Liver (tissue), 8 donors: ENCODE measurements at regions not wholly inside any gene's neighbourhood (a gene's known extent, or its start where the extent isn't known, plus 50 kb on each side); places are given as distances from the start of the nearest gene placed in this dataset.

Experiments used
- DNase-seq: peaks from one replicate; pipeline ENCODE4 v3.0.0-alpha.2; 2017; ENCODE audit warnings: low spot score
- H3K27ac ChIP-seq, 2 donors: one replicate each; pipeline ENCODE4 v1.7.0; 2013; ENCODE audit warnings: inconsistent platforms in 2 of 2, low read length in 2 of 2, control low read depth in 1 of 2, low read depth in 1 of 2, mild to moderate bottlenecking in 1 of 2
- H3K27me3 ChIP-seq, 4 donors: one replicate each; pipeline versions ENCODE4 v1.6.1 to v1.7.0; 2013; ENCODE audit warnings: low read length in 3 of 4, inconsistent platforms in 1 of 4, mild to moderate bottlenecking in 1 of 4, moderate library complexity in 1 of 4; ENCODE audit not compliant: control insufficient read depth in 4 of 4, insufficient read depth in 4 of 4
- H3K36me3 ChIP-seq, 4 donors: one replicate each; pipeline versions ENCODE4 v1.6.1 to v1.7.0; 2013; ENCODE audit warnings: low read length in 3 of 4, mild to moderate bottlenecking in 3 of 4, low read depth in 1 of 4, moderate library complexity in 1 of 4; ENCODE audit not compliant: control insufficient read depth in 4 of 4, insufficient read depth in 3 of 4
- H3K4me1 ChIP-seq, 4 donors: one replicate each; pipeline versions ENCODE4 v1.6.1 to v1.7.0; 2013; ENCODE audit warnings: low read length in 3 of 4, mild to moderate bottlenecking in 3 of 4, moderate library complexity in 1 of 4; ENCODE audit not compliant: control insufficient read depth in 4 of 4, insufficient read depth in 4 of 4
- H3K4me3 ChIP-seq, 3 donors: one replicate each; pipeline versions ENCODE4 v1.6.1 to v1.7.0; 2013; ENCODE audit warnings: low read length in 3 of 3, control low read depth in 1 of 3, low read depth in 1 of 3, mild to moderate bottlenecking in 1 of 3
- H3K9ac ChIP-seq, 2 donors: one replicate each; pipeline ENCODE4 v1.7.0; 2013; ENCODE audit warnings: low read length in 2 of 2, mild to moderate bottlenecking in 2 of 2, moderate library complexity in 2 of 2, control low read depth in 1 of 2, low read depth in 1 of 2
- H3K9me3 ChIP-seq, 4 donors: one replicate each; pipeline versions ENCODE4 v1.6.1 to v1.7.0; 2013; ENCODE audit warnings: low read length in 3 of 4; ENCODE audit not compliant: control insufficient read depth in 4 of 4
- EGR1 ChIP-seq, 2 donors: IDR thresholded peaks; 2 replicates each; pipeline ENCODE4 v1.6.1; 2016 to 2018; ENCODE audit warnings: antibody characterized with exemption in 2 of 2, low read depth in 2 of 2
- FOXA1 ChIP-seq: IDR thresholded peaks from 2 replicates; pipeline ENCODE4 v1.6.1; 2016; ENCODE audit warnings: antibody characterized with exemption
- GABPA ChIP-seq, 2 donors: IDR thresholded peaks in 1 of 2; conservative IDR thresholded peaks in 1 of 2; 2 replicates each; pipeline ENCODE4 v1.6.1; 2016; ENCODE audit warnings: antibody characterized with exemption in 2 of 2, mild to moderate bottlenecking in 1 of 2, moderate library complexity in 1 of 2
- HNF4A ChIP-seq, 2 donors: conservative IDR thresholded peaks; 2 replicates each; pipeline ENCODE4 v1.6.1; 2016; ENCODE audit warnings: antibody characterized with exemption in 2 of 2, mild to moderate bottlenecking in 2 of 2
- HNF4G ChIP-seq: IDR thresholded peaks from 2 replicates; pipeline ENCODE4 v1.6.1; 2016; ENCODE audit warnings: antibody characterized with exemption
- JUND ChIP-seq, 2 donors: IDR thresholded peaks; 2 replicates each; pipeline ENCODE4 v1.6.1; 2016; ENCODE audit warnings: antibody characterized with exemption in 2 of 2
- NR2F2 ChIP-seq: IDR thresholded peaks from 2 replicates; pipeline ENCODE4 v1.6.1; 2016; ENCODE audit warnings: antibody characterized with exemption
- RAD21 ChIP-seq, 2 donors: IDR thresholded peaks; 2 replicates each; pipeline ENCODE4 v1.6.1; 2016; ENCODE audit warnings: antibody characterized with exemption in 2 of 2, mild to moderate bottlenecking in 2 of 2
- RXRA ChIP-seq, 2 donors: IDR thresholded peaks; 2 replicates each; pipeline ENCODE4 v1.6.1; 2017 to 2018; ENCODE audit warnings: antibody characterized with exemption in 2 of 2, mild to moderate bottlenecking in 1 of 2
- SP1 ChIP-seq: IDR thresholded peaks from 2 replicates; pipeline ENCODE4 v1.6.1; 2018; ENCODE audit warnings: antibody characterized with exemption, mild to moderate bottlenecking
- TAF1 ChIP-seq: conservative IDR thresholded peaks from 2 replicates; pipeline ENCODE4 v1.6.1; 2016; ENCODE audit warnings: antibody characterized with exemption, mild to moderate bottlenecking
- YY1 ChIP-seq: IDR thresholded peaks from 2 replicates; pipeline ENCODE4 v1.6.1; 2016; ENCODE audit warnings: antibody characterized with exemption, mild to moderate bottlenecking
- WGBS: extraction: QIAGEN DNeasy Blood & Tissue Kit; methylation state at CpG from one replicate; pipeline ENCODE4 v1.1.7; 2013; 5-methylcytosine and 5-hydroxymethylcytosine counted together
- TF ChIP-seq, protein P1 (sequence below): fragments of 150-350 bp; IDR thresholded peaks from 2 replicates; pipeline ENCODE4 v1.5.1; 2017; ENCODE audit warnings: improper control_type of control experiment, low read depth, low read length; ENCODE audit not compliant: missing input control
- TF ChIP-seq, protein P2 (sequence below): IDR thresholded peaks from 2 replicates; pipeline ENCODE4 v1.6.1; 2016; ENCODE audit warnings: antibody characterized with exemption, mild to moderate bottlenecking
- TF ChIP-seq, protein P3 (sequence below): IDR thresholded peaks from 2 replicates; pipeline ENCODE4 v1.6.1; 2016; ENCODE audit warnings: antibody characterized with exemption
- TF ChIP-seq, protein P4 (sequence below): IDR thresholded peaks from 2 replicates; pipeline ENCODE4 v1.6.1; 2016; ENCODE audit warnings: antibody characterized with exemption
- TF ChIP-seq, protein P5 (sequence below): IDR thresholded peaks from 2 replicates; pipeline ENCODE4 v1.6.1; 2016; ENCODE audit warnings: antibody characterized with exemption
- donor health status: healthy.
- donor health status: healthy.
- donor health status: healthy.
- donor health status: healthy.
- donor health status: healthy.

DNA sequence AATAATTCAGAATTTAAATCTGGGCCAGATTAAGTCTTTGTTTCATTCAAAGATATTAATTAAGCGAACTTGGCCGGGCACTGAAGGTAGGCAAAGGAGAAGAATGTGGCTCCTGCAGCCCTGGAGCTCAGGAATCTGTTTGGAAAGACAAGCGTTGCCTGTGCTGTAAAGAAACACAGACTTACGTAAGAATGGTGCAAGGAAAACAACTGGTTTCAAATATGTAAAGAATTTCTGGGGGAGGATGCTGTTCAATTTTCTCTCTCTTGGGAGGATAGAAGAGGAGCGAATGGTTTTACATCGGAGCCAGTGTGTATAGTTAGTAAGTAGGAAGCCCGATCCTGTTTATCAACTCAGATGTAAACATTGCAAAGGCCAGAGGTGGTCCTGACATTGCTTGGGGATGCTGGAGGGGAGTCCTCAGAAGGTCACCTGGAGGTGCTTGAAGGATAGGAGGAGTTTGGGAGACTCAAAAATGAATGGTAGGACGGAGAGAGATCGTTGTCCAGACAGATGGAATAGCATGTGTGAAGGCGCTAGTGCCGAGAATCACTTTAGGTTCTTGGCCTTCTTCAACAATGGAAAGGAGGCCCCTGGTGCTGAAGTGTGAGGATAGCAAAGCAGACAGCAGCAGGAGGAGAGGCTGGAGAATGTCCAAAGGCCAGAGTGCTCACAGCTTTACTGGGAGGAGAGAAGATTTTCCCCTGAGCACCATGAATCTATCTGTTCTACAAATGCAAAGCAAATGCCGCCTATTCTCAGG, 456.1 kb downstream of the LPIN1 start:
- no peak for TF ChIP-seq GABPA (IDR thresholded peaks at IDR 0.05 in 1 of 2, conservative IDR thresholded peaks at IDR 0.05 in 1 of 2)
- TF ChIP-seq YY1: no peak
- TF ChIP-seq JUND (IDR thresholded peaks at IDR 0.05): no peak
- TF ChIP-seq SP1: no peak
- no peak for TF ChIP-seq RAD21 (IDR thresholded peaks at IDR 0.05)
- TF ChIP-seq TAF1: no peak
- TF ChIP-seq, protein P1, sequence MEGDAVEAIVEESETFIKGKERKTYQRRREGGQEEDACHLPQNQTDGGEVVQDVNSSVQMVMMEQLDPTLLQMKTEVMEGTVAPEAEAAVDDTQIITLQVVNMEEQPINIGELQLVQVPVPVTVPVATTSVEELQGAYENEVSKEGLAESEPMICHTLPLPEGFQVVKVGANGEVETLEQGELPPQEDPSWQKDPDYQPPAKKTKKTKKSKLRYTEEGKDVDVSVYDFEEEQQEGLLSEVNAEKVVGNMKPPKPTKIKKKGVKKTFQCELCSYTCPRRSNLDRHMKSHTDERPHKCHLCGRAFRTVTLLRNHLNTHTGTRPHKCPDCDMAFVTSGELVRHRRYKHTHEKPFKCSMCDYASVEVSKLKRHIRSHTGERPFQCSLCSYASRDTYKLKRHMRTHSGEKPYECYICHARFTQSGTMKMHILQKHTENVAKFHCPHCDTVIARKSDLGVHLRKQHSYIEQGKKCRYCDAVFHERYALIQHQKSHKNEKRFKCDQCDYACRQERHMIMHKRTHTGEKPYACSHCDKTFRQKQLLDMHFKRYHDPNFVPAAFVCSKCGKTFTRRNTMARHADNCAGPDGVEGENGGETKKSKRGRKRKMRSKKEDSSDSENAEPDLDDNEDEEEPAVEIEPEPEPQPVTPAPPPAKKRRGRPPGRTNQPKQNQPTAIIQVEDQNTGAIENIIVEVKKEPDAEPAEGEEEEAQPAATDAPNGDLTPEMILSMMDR: no peak
- no peak for TF ChIP-seq EGR1 (IDR thresholded peaks at IDR 0.05; ENCODE audit: low read depth in 2 of 2)
- TF ChIP-seq, protein P2, sequence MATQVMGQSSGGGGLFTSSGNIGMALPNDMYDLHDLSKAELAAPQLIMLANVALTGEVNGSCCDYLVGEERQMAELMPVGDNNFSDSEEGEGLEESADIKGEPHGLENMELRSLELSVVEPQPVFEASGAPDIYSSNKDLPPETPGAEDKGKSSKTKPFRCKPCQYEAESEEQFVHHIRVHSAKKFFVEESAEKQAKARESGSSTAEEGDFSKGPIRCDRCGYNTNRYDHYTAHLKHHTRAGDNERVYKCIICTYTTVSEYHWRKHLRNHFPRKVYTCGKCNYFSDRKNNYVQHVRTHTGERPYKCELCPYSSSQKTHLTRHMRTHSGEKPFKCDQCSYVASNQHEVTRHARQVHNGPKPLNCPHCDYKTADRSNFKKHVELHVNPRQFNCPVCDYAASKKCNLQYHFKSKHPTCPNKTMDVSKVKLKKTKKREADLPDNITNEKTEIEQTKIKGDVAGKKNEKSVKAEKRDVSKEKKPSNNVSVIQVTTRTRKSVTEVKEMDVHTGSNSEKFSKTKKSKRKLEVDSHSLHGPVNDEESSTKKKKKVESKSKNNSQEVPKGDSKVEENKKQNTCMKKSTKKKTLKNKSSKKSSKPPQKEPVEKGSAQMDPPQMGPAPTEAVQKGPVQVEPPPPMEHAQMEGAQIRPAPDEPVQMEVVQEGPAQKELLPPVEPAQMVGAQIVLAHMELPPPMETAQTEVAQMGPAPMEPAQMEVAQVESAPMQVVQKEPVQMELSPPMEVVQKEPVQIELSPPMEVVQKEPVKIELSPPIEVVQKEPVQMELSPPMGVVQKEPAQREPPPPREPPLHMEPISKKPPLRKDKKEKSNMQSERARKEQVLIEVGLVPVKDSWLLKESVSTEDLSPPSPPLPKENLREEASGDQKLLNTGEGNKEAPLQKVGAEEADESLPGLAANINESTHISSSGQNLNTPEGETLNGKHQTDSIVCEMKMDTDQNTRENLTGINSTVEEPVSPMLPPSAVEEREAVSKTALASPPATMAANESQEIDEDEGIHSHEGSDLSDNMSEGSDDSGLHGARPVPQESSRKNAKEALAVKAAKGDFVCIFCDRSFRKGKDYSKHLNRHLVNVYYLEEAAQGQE: no peak
- no peak for TF ChIP-seq HNF4A (conservative IDR thresholded peaks at IDR 0.05)
- TF ChIP-seq, protein P3, sequence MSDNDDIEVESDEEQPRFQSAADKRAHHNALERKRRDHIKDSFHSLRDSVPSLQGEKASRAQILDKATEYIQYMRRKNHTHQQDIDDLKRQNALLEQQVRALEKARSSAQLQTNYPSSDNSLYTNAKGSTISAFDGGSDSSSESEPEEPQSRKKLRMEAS: no peak
- TF ChIP-seq, protein P4, sequence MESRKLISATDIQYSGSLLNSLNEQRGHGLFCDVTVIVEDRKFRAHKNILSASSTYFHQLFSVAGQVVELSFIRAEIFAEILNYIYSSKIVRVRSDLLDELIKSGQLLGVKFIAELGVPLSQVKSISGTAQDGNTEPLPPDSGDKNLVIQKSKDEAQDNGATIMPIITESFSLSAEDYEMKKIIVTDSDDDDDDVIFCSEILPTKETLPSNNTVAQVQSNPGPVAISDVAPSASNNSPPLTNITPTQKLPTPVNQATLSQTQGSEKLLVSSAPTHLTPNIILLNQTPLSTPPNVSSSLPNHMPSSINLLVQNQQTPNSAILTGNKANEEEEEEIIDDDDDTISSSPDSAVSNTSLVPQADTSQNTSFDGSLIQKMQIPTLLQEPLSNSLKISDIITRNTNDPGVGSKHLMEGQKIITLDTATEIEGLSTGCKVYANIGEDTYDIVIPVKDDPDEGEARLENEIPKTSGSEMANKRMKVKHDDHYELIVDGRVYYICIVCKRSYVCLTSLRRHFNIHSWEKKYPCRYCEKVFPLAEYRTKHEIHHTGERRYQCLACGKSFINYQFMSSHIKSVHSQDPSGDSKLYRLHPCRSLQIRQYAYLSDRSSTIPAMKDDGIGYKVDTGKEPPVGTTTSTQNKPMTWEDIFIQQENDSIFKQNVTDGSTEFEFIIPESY: no peak
- TF ChIP-seq NR2F2: no peak
- Histone ChIP-seq H3K27me3 (no peaks in the 10 kb centered on the region), H3K36me3 (no peaks in the 10 kb centered on the region), H3K4me3 (no peak overlapping the region), H3K4me1 (no peaks in the 10 kb centered on the region), H3K27ac (no peak overlapping the region), H3K9ac (no peak overlapping the region), H3K9me3 (no peaks in the 10 kb centered on the region)
- no peak for DNase-seq
- WGBS: 70% methylated on average over 12 of the region's 12 CpGs

DNA sequence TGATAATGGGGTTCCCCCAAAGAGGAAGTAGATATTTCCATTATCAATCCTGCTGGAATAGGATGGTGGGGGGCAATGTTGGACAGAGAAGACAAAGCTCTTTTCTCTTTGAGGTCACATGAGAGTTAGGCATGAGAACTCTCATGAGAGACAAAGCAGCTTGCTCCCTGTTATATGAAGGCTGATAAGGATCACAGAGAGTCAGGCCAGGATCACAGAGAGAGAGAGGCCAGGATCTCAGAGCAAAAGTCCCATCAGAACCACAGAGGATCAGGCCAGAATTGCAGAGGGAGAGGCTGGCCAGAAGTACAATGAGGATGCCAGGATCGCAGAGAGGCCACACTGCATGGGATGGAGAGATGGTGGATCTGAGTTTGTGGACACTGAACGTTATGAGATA, 457.1 kb downstream of the LPIN1 start:
- no peak overlapping the region for H3K9ac ChIP-seq
- no peaks in the 10 kb centered on the region for H3K4me1 ChIP-seq
- no peak overlapping the region for H3K4me3 ChIP-seq
- no peak for DNase-seq
- no peaks in the 10 kb centered on the region for H3K9me3 ChIP-seq
- H3K27me3 ChIP-seq: no peaks in the 10 kb centered on the region
- no peaks in the 10 kb centered on the region for H3K36me3 ChIP-seq
- no peak overlapping the region for H3K27ac ChIP-seq
- 79% methylated on average over 2 of the region's 2 CpGs for WGBS
- no peak for TF ChIP-seq SP1
- TF ChIP-seq EGR1 (IDR thresholded peaks at IDR 0.05; ENCODE audit: low read depth in 2 of 2): no peak
- TF ChIP-seq, protein P3: no peak
- no peak for TF ChIP-seq NR2F2
- TF ChIP-seq JUND (IDR thresholded peaks at IDR 0.05): no peak
- TF ChIP-seq TAF1: no peak
- no peak for TF ChIP-seq HNF4A (conservative IDR thresholded peaks at IDR 0.05)
- TF ChIP-seq, protein P5, sequence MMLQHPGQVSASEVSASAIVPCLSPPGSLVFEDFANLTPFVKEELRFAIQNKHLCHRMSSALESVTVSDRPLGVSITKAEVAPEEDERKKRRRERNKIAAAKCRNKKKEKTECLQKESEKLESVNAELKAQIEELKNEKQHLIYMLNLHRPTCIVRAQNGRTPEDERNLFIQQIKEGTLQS: no peak
- no peak for TF ChIP-seq HNF4G
- TF ChIP-seq RXRA (IDR thresholded peaks at IDR 0.05): no peak
- TF ChIP-seq, protein P4: no peak
- TF ChIP-seq RAD21 (IDR thresholded peaks at IDR 0.05): no peak
- no peak for TF ChIP-seq YY1
- TF ChIP-seq FOXA1: no peak
- no peak for TF ChIP-seq GABPA (IDR thresholded peaks at IDR 0.05 in 1 of 2, conservative IDR thresholded peaks at IDR 0.05 in 1 of 2)
